LNCaP clone FGC (cell line): ENCODE measurements at regions not wholly inside any gene's neighbourhood (a gene's known extent, or its start where the extent isn't known, plus 50 kb on each side); places are given as distances from the start of the nearest gene placed in this dataset.

ENCODE experiments used
- DNase-seq: peaks from one replicate; pipeline ENCODE4 v3.0.0-alpha.2; 2011; ENCODE audit warnings: low read depth
- H3K4me3 ChIP-seq: 2 replicates; pipeline ENCODE4 v1.5.1; 2011; ENCODE audit warnings: mild to moderate bottlenecking, low read depth, low read length, control low read depth
- CTCF ChIP-seq: IDR thresholded peaks from 2 replicates; pipeline ENCODE4 v1.5.1; 2012; ENCODE audit warnings: mild to moderate bottlenecking; ENCODE audit not compliant: control insufficient read depth, insufficient read depth; ENCODE audit errors: extremely low read depth

GRCh38 chr3:1848935-1849334 is 249.7 kb upstream of the CNTN4 start:
- no peak for DNase-seq
- no peak overlapping the region for H3K4me3 ChIP-seq
- TF ChIP-seq CTCF = no peak

GRCh38 chr3:1852950-1853349 is 245.7 kb upstream of the CNTN4 start:
- DNase-seq = no peak
- no peak for TF ChIP-seq CTCF

GRCh38 chr3:1855841-1856240 is 242.8 kb upstream of the CNTN4 start:
- no peak overlapping the region for H3K4me3 ChIP-seq
- DNase-seq = no peak
- TF ChIP-seq CTCF = no peak

More at GRCh38 chr3:1852950-1853349, 245.7 kb upstream of the CNTN4 start:
- H3K4me3 ChIP-seq = no peak overlapping the region

- no peak for DNase-seq
- no peak for TF ChIP-seq CTCF
- H3K4me3 ChIP-seq = no peak overlapping the region
Measured at GRCh38 chr3:1870738-1871137, 227.9 kb upstream of the CNTN4 start.

GRCh38 chr3:1883534-1883933 is 215.1 kb upstream of the CNTN4 start:
- no peak for DNase-seq
- TF ChIP-seq CTCF = no peak
- H3K4me3 ChIP-seq = no peak overlapping the region

GRCh38 chr3:1892459-1892858 is 206.2 kb upstream of the CNTN4 start:
- DNase-seq = no peak
- H3K4me3 ChIP-seq = no peak overlapping the region
- TF ChIP-seq CTCF = no peak

- no peak for DNase-seq
- H3K4me3 ChIP-seq = no peak overlapping the region
- no peak for TF ChIP-seq CTCF
Measured at GRCh38 chr3:1902416-1902815, 196.2 kb upstream of the CNTN4 start.
